HG03139 (cell line): ENCODE measurements at regions not wholly inside any gene's neighbourhood (a gene's known extent, or its start where the extent isn't known, plus 50 kb on each side); places are given as distances from the start of the nearest gene placed in this dataset.
A peak's percentile ranks its signal among the peaks of the same experiment; 100 is the strongest.
"Not testable (repeated sequence)": the region's sequence is repeated elsewhere in the genome, so short reads cannot be mapped to it uniquely, and the experiment has no call there.

Experiments
- ATAC-seq: cut with Tn5 transposase; IDR thresholded peaks from one replicate; pipeline ENCODE4 v1.9.1; 2021; ENCODE audit not compliant: unreplicated experiment

DNA sequence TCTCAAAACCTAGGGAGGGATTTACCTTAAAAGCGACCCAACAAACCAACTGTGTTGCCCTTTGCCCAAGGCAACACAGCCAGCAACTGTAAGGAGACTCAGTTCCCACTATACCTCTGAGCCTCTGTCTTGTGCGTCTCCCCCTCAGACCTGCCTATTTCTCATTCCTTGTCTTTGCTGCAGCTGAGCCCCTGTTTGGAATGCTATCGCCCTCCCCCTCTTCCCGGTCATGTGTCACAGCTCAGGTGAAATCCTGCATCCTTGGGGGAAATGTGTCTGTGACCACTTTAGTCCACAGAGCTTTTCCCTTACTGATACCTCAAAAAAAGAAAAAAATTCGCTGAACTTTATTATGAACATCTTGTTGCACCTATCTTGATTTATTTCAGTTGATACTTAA lies 52.0 kb upstream of the LRIG1 start:
- no peak for ATAC-seq

DNA sequence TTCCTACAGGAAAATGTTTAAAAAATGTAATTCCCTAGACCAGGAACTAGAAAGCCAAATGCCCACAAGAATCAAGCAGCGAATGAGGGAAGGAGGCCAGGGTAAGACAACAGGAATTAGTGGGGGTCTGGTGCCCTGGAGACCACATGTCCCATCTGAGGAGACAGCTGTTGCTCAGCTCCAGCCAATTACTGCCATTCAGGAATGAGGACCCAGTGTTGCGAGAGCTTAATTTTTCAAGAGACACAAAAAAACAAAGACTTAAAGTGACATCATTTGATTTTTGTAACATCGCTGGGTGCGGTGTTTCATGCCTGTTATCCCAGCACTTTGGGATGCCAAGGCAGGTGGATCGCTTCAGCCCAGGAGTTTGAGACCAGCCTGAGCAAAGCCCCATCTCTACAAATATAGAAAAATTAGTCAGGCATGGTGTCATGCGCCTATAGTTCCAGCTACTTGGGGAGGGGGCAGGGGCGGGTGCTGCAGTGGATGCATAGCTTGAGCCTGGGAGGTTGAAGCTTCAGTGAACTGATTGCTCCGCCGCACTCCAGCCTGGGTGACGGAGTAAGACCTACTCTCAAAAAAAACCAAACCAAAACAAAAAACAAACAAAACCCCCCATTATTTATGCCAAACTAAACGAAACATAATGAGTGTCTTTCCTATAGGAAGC lies 52.8 kb upstream of the LRIG1 start:
- ATAC-seq: no peak

DNA sequence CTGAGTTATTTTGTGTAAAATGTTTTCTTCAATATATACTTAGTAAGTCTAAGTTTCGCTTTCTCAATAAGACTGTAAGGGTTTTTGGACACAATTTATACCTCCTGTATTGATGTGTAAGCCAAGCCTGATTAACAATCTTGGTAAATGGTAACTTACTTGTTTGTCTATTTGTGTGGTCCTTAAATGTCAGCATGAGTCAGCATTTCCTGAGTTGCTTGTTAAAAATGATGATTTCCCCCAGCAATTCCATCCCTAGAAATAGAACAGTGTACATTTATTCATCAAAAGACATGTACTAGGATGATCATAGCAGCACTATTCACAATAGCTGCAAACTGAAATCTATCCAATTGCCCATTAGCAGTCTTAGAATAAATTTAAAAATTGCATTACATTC lies 53.4 kb upstream of the LRIG1 start:
- no peak for ATAC-seq

DNA sequence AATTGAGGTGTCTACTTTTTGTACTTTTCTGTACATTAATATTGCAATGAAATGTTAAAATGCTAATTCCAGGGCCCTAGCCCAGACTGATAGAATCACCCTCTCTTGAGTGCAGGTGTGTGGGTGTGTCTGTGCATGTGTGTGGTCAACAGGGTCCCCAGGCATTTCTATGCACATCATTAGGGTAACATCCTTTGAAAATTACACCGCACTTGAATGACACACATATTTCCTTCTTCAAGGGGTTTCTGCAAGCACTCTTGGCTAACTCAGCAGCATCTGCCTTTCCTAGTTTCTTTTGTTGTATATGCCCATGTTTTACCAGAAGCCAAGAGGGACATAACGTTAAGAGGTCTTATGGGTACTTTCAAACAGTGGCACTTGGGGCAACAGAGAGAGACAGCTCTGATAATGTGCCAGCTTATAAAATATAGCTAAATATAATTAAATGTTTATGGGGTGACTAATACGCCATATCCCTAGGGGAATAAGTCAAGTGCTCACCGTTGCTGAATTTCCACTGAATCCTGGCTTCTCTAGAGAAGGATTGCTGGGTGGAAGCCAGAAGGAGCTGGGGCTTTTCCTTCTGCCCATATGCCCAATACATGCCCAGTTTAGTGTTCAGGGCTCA lies 54.5 kb upstream of the LRIG1 start:
- ATAC-seq: no peak

DNA sequence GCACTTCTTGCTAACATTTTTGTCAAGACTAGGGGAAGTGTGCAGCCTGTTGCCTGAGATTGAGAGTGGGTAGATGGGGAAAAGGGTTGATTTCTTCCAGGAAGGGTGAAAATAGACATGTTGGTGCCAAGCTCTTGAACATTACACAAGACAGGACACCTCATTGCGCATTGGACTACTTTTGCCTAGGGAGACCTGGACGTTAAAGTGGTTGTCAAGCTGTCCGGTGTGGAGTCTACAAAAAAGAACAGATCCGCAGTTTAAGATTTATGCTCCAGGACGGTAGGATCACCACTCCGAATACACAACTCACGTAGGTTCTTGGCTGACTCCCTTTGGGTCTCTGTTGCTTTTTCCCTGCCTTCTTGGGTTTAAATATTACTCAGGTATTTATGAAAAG lies 56.3 kb upstream of the LRIG1 start:
- no peak for ATAC-seq

- not testable (repeated sequence) for ATAC-seq
Observed at GRCh38 chr3:66559924-66560323, 59.1 kb upstream of the LRIG1 start.

DNA sequence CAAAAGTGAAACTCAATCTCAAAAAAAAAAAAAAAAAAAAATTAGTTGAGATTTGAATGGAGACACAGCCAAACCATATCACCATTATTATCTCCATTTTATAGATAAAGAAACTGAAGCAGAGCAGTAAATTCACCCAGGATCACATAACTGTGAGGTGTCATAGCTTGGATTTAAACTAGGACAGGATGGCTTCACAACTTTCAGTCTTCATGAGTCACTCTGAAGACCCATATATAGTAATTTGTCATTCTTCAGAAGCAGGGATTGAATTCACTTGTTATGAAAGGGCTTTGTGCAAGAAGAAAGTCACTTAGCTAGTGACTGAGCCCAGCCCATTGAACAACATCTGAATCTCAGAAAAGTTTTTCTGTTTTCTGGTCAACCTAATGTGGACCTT lies 60.5 kb upstream of the LRIG1 start:
- ATAC-seq: no peak

DNA sequence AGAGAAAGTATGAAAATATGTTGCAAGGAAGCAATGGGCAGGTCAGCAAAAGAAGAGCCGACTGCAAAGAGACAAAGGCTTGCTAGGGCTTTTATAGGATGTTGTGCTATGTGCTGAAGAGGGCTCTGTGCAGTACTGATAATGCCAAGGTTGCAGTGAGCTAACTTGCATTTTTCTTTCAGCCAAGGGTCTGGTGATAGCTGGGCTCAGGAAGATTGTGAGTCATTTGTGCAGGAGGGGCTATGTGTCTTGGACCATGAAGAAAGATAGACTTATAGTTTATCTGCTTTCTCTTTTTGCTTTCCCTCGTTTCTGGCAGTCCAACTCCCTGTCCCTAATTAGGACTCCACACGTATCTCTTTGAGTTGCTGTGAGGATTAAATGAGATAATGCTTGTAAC lies 64.5 kb upstream of the LRIG1 start:
- ATAC-seq: no peak

DNA sequence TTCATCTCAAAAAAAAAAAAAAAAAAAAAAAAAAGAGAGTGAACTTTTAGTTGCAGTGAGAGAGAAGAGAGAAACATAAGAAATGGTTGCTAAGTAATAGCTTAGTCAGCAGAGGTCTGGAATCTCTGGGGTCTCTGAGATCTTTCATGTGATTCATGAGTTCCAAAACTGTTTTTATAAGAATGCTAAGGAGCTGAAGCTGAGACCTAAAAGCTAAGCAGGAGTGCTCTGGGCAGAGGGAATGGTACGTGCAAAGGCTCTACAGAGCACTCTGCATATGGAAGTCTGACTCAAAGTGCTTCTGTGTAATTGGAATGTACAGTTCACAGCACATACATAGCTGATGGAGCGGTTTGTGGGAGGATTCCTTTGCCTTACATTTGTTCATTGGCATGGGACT lies 66.3 kb upstream of the LRIG1 start:
- no peak for ATAC-seq

DNA sequence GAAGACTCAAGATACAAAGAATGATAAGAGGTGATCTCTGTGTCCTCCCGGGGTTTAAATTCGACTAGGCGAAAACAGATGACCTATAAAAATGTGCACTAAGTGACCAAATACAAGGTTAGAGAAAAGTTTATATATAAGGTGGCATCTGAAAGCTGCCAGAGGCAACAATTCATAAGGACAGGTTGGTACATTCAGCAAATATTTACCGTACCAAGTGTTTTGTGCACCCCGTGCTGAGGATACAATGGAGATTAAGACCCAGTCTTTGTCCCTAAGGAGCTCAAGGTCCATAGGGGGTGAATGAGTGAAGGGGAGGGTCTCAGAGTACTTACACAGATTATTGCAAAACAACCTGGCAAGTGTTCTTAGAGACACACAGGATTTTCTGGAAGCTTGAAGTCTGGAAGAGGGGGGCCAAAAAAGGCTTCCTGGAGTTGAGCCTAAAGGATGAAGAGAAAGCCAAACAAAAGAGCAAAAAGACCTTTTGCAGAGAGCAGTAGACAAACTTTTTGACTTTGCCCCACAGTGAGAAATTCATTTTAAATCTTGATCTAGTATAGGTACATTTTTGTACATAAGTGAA lies 71.4 kb upstream of the LRIG1 start:
- ATAC-seq: no peak

GRCh38 chr3:66572938-66573710 lies 72.3 kb upstream of the LRIG1 start:
- peak; percentile 58 for ATAC-seq

- ATAC-seq: no peak
Observed at GRCh38 chr3:66574091-66574490, 73.3 kb upstream of the LRIG1 start.

GRCh38 chr3:66577426-66578203 lies 76.8 kb upstream of the LRIG1 start:
- no peak for ATAC-seq

GRCh38 chr3:66581256-66581655 lies 80.4 kb upstream of the LRIG1 start:
- ATAC-seq: no peak

- peak; percentile 94 for ATAC-seq
Observed at GRCh38 chr3:66582721-66583423, 82.0 kb upstream of the LRIG1 start.

DNA sequence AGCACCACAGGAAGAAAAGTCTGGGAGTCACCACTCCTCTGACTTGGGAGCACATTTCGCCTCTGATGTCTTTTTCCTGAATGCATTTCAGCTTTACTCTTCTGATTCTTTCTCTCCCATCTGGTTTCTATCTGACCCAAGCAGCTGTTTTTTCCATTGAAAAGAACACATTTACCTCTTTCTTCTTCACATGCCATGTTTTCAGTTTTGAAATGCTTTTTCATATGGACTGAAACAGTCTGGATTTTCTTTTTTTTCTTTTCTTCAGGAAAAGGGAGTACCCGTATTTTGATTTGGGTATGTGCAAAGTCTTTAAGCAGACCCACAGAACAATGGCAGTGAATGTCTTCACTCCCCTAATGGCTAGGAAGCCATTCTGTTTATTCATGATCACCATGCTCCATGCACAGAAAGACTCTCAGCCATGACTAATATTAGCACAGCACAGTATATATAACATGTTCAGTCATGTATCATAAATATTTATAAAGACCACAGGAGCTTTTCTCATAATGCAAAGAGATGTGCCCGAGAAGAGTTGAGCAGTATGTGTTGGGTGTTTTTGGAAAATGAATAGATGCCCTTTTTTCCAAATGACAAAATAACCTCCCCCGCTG lies 82.7 kb upstream of the LRIG1 start:
- no peak for ATAC-seq

DNA sequence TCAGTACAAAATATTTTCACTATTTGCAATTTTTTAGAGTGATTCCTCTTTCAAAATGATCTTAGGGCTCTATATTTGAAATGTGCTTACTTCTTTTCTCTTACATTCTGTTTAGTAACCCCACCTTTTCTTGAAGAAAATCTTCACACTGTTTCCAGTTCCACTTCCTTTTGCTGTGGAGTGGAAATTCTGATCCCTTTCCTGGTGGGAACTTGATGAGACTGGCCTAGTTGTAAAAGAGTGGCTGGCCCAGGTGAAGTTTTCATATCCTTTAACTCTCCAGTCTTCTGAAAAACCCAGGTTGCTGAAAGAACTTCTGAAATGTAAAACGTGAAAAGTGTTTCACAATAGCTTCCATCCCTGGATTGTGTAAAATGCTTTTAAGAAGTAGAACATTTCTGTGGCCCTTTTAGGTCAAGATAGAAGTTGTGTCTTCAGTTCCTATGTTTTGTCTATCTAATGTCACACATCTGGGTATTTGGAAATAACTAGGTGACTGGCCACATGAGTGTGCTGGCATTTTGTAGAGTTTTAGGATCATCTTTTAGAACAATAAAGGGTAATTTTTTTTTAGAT lies 84.8 kb upstream of the LRIG1 start:
- ATAC-seq: no peak

GRCh38 chr3:66586853-66587252 lies 86.0 kb upstream of the LRIG1 start:
- no peak for ATAC-seq

DNA sequence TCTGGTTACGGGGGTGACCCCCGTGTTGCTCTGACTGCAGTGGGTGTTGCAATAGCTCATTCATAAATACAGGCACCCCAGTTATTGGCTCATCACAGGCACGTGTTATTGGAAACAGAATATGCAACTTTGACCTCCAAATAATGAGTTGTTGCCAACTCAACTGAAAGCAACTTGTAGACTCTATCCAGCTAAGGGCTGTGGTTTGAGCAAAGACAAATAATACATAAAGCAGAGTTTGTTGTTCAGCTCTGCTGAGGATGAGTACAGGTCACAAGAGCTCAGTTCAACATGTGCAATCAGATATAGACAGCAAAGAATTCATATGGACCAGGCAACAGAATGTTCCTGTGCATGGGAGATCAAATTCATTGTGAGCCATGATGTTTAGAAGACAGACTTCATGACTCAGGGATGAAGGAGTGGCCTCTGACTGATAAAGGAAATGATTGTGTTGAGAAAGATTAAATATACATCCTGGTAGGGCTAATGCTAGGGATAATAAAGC lies 87.6 kb upstream of the LRIG1 start:
- ATAC-seq: no peak
